Tibial artery (tissue), 4 donors: ENCODE measurements at regions not wholly inside any gene's neighbourhood (a gene's known extent, or its start where the extent isn't known, plus 50 kb on each side); places are given as distances from the start of the nearest gene placed in this dataset.

Experiments
- DNase-seq, 2 donors: peaks; one replicate each; pipeline ENCODE4 v3.0.0-alpha.2; 2019
- H3K27ac ChIP-seq, 2 donors: fragments of 200-600 bp; sonication (generic) in 1 of 2; 1 replicate in 1 of 2; 2 replicates in 1 of 2; pipeline ENCODE4 v1.5.1; 2018 to 2019; ENCODE audit warnings: mild to moderate bottlenecking in 1 of 2
- H3K27me3 ChIP-seq, 2 donors: fragments of 200-600 bp; sonication (generic) in 1 of 2; one replicate each; pipeline versions ENCODE4 v1.5.1 to v1.6.0; 2016 to 2019
- H3K36me3 ChIP-seq, 3 donors: fragments of 200-600 bp; sonication (generic) in 2 of 3; one replicate each; pipeline ENCODE4 v1.5.1; 2016 to 2019; ENCODE audit warnings: mild to moderate bottlenecking in 2 of 3
- H3K4me1 ChIP-seq, 4 donors: fragments of 200-600 bp; sonication (generic) in 2 of 4; 1 replicate in 3 of 4; 2 replicates in 1 of 4; pipeline ENCODE4 v1.5.1; 2016 to 2019
- H3K4me3 ChIP-seq, 2 donors: fragments of 200-600 bp; sonication (generic) in 1 of 2; 1 replicate in 1 of 2; 2 replicates in 1 of 2; pipeline ENCODE4 v1.5.1; 2018 to 2019; ENCODE audit warnings: mild to moderate bottlenecking in 2 of 2
- H3K9me3 ChIP-seq, 3 donors: fragments of 200-600 bp; sonication (generic) in 1 of 3; one replicate each; pipeline ENCODE4 v1.5.1; 2016 to 2019
- CTCF ChIP-seq, 2 experiments: fragments of 200-600 bp in 1 of 2; fragments of 450-650 bp in 1 of 2; IDR thresholded peaks; one replicate each; pipeline ENCODE4 v1.5.1; 2017 to 2019; ENCODE audit warnings: antibody characterized with exemption in 2 of 2, mild to moderate bottlenecking in 1 of 2, moderate library complexity in 1 of 2
- intact Hi-C: fragments of 100-400 bp; cut with DNase I; formaldehyde crosslinking; loops from one replicate; pipeline ENCODE4 v1.15.0; 2023; ENCODE audit warnings: low total_unique reads

GRCh38 chr21:36628761-36629460, 70.0 kb upstream of the SIM2 start:
- no peaks in the 10 kb centered on the region for H3K4me1 ChIP-seq
- H3K4me3 ChIP-seq: no peak overlapping the region
- peaks cover 0 to 41% of the 10 kb centered on the region in 2 donors for H3K27me3 ChIP-seq
- DNase-seq: no peak
- intact Hi-C loops: no loop called here
- H3K36me3 ChIP-seq: no peaks in the 10 kb centered on the region
- H3K9me3 ChIP-seq: no peaks in the 10 kb centered on the region
- no peak for TF ChIP-seq CTCF (IDR thresholded peaks at IDR 0.05)
- no peak overlapping the region for H3K27ac ChIP-seq

DNA sequence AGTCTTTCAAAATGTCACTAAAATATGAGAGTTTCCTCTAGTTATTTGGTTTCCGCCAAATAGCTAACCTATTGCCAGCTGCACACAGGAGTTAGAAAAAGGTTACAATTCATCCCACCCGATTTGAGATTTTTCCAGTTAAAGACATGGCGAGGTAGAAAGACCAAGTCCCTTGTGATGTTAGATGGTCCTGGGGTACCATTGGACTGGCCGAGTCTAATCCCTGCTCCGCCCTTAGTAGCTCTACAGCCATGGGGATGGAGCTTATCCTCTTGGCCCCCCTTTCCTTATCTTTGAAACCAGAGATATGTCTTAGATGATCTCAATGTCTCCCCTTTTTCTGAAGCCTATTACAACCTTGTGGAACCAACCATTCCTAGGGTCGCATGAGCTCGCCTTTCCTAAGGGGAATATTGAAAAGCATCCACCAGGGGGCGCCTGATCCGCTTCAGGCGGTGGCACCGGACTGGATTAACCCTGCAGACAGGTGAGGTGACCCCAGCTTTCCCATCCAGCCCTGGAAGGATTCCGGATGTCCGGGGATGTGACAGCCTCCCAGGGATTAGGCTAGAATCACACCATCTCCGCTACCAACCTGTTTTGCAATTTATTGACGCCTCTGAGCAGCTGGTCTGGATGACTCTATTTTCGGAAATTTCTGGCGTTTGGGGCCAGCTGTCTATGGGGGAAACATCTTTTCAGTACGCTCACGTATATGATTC, 68.3 kb upstream of the SIM2 start:
- peak in 1 of 2 donors; percentile 33 for DNase-seq
- H3K9me3 ChIP-seq: no peaks in the 10 kb centered on the region
- H3K4me3 ChIP-seq: no peak overlapping the region
- no peaks in the 10 kb centered on the region for H3K4me1 ChIP-seq
- TF ChIP-seq CTCF (IDR thresholded peaks at IDR 0.05): peak; percentile 47 to 52
- H3K27ac ChIP-seq: no peak overlapping the region
- intact Hi-C loops: no loop called here
- H3K27me3 ChIP-seq: peaks cover 0 to 39% of the 10 kb centered on the region in 2 donors
- H3K36me3 ChIP-seq: no peaks in the 10 kb centered on the region

- intact Hi-C loops: no loop called here
- Histone ChIP-seq H3K4me1 (no peaks in the 10 kb centered on the region), H3K4me3 (no peak overlapping the region), H3K36me3 (no peaks in the 10 kb centered on the region), H3K27me3 (peaks cover 0 to 26% of the 10 kb centered on the region in 2 donors), H3K27ac (no peak overlapping the region), H3K9me3 (peaks cover 0 to 13% (median 12%) of the 10 kb centered on the region in 3 donors)
- TF ChIP-seq CTCF (IDR thresholded peaks at IDR 0.05): no peak
- DNase-seq: no peak
These were observed 62.9 kb upstream of the SIM2 start for GRCh38 chr21:36636016-36636415.

GRCh38 chr21:36636439-36636838, 62.5 kb upstream of the SIM2 start:
- intact Hi-C loops: no loop called here
- TF ChIP-seq CTCF (IDR thresholded peaks at IDR 0.05): no peak
- Histone ChIP-seq H3K4me1 (no peaks in the 10 kb centered on the region), H3K4me3 (no peak overlapping the region), H3K9me3 (peaks cover 0 to 13% (median 12%) of the 10 kb centered on the region in 3 donors), H3K36me3 (no peaks in the 10 kb centered on the region), H3K27ac (no peak overlapping the region), H3K27me3 (peaks cover 0 to 30% of the 10 kb centered on the region in 2 donors)
- DNase-seq: no peak

- no peak for DNase-seq
- no peak for TF ChIP-seq CTCF (IDR thresholded peaks at IDR 0.05)
- intact Hi-C loops: no loop called here
- Histone ChIP-seq H3K4me3 (no peak overlapping the region), H3K27me3 (peaks cover 0 to 31% of the 10 kb centered on the region in 2 donors), H3K4me1 (no peaks in the 10 kb centered on the region), H3K27ac (no peak overlapping the region), H3K36me3 (no peaks in the 10 kb centered on the region), H3K9me3 (peaks cover 0 to 13% (median 12%) of the 10 kb centered on the region in 3 donors)
These were observed 59.1 kb upstream of the SIM2 start for GRCh38 chr21:36639769-36640168.
